DND-41 (cell line): ENCODE measurements at regions not wholly inside any gene's neighbourhood (a gene's known extent, or its start where the extent isn't known, plus 50 kb on each side); places are given as distances from the start of the nearest gene placed in this dataset.

Experiments used
- ATAC-seq: fragments of 200-7000 bp; cut with Tn5 transposase; 3 replicates; pipeline ENCODE4 v1.9.1; 2021; ENCODE audit warnings: low read depth; ENCODE audit not compliant: insufficient read depth
- DNase-seq: peaks from one replicate; pipeline ENCODE4 v3.0.0-alpha.2; 2020
- H2AFZ ChIP-seq: 2 replicates; pipeline ENCODE4 v1.6.0; 2012; ENCODE audit warnings: low read depth, low read length
- H3K27ac ChIP-seq: 2 replicates; pipeline ENCODE4 v1.5.1; 2012; ENCODE audit warnings: low read length, inconsistent platforms
- H3K27me3 ChIP-seq: fragments of 200-600 bp; sonication (generic); 2 replicates; pipeline ENCODE4 v1.6.0; 2012; ENCODE audit warnings: low read length, mild to moderate bottlenecking, inconsistent platforms; ENCODE audit not compliant: insufficient read depth, poor library complexity
- H3K36me3 ChIP-seq: 2 replicates; pipeline ENCODE4 v1.5.1; 2012; ENCODE audit warnings: low read length, inconsistent platforms; ENCODE audit not compliant: insufficient read depth
- H3K4me1 ChIP-seq: 2 replicates; pipeline ENCODE4 v1.5.1; 2012; ENCODE audit warnings: mild to moderate bottlenecking, low read length; ENCODE audit not compliant: insufficient read depth
- H3K4me2 ChIP-seq: 2 replicates; pipeline ENCODE4 v1.6.0; 2012; ENCODE audit warnings: mild to moderate bottlenecking, moderate library complexity, low read length, inconsistent platforms; ENCODE audit not compliant: insufficient read depth
- H3K4me3 ChIP-seq, 2 experiments: fragments of 200-600 bp in 1 of 2; shearing (Covaris generic) in 1 of 2; 2 replicates each; pipeline ENCODE4 v1.5.1; 2012 to 2016; ENCODE audit warnings: inconsistent platforms in 2 of 2, low read length in 2 of 2, mild to moderate bottlenecking in 2 of 2, low read depth in 1 of 2, moderate library complexity in 1 of 2
- H3K79me2 ChIP-seq: 2 replicates; pipeline ENCODE4 v1.6.0; 2012; ENCODE audit warnings: low read length, inconsistent platforms; ENCODE audit not compliant: insufficient read depth
- H3K9ac ChIP-seq: 2 replicates; pipeline ENCODE4 v1.6.0; 2012; ENCODE audit warnings: low read depth, mild to moderate bottlenecking, inconsistent platforms, low read length, moderate library complexity
- H3K9me3 ChIP-seq: 2 replicates; pipeline ENCODE4 v1.5.1; 2012; ENCODE audit warnings: low read length, moderate library complexity, mild to moderate bottlenecking, inconsistent platforms; ENCODE audit not compliant: insufficient read depth, severe bottlenecking
- H4K20me1 ChIP-seq: 2 replicates; pipeline ENCODE4 v1.6.0; 2012; ENCODE audit warnings: low read length; ENCODE audit not compliant: insufficient read depth
- EZH2 ChIP-seq: IDR thresholded peaks from 3 replicates; pipeline ENCODE4 v1.6.1; 2012; ENCODE audit warnings: borderline replicate concordance, low read depth, mild to moderate bottlenecking, moderate library complexity, low read length, inconsistent platforms; ENCODE audit not compliant: severe bottlenecking
- TF ChIP-seq, protein P1 (sequence below): IDR thresholded peaks from 2 replicates; pipeline ENCODE4 v1.5.1; 2012; ENCODE audit warnings: borderline replicate concordance, low read length, moderate library complexity, mild to moderate bottlenecking; ENCODE audit not compliant: poor library complexity, severe bottlenecking; ENCODE audit errors: extremely low read depth

DNA sequence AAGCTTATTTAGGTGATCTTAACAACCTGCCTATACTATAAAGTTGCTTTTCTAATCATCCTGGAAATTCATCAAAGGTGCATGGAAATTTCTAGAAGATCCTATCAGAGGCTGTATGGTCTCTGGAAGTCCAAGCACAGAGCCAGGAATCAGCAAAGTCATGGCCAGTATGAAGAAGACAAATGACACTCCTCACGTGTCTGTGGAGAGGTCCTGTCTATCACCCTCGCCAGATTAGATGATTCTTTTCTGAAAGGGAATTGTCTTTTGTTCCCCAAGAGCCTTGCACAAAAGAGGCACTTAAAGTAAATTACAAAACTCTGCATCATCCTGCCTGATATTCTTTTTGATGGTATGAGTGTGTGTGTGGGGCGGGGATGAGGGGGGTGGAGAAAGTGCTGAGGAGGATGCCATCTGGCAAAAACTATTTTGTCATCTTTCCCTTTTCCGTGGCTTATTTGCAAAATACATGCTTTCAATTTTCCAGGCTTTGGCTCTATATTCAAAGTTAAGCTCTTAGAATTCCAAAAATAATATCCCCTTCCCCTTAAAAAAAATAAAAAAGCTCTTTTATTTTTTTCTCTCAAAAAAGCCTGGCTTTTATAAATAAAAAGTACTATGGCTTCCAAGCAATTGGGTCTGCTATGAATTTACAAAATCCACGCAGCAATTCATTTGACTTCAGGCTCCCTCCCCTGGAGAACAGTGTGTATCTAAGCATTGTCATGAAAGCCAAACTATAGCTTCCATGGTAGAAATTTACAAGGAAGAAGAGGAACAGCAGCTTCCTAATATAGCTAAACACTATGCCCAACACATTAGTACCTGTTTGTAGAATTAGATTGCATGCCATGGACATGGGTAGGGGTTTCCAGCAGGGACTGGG lies 185.2 kb upstream of the ARG1 start:
- Histone ChIP-seq H3K9me3 (no peaks in the 10 kb centered on the region), H3K27me3 (no peaks in the 10 kb centered on the region), H3K36me3 (no peaks in the 10 kb centered on the region), H3K4me1 (no peaks in the 10 kb centered on the region), H3K27ac (no peak overlapping the region), H2AFZ (no peak overlapping the region), H3K4me2 (no peak overlapping the region), H4K20me1 (no peaks in the 10 kb centered on the region), H3K79me2 (no peaks in the 10 kb centered on the region), H3K9ac (no peak overlapping the region), H3K4me3 (no peak overlapping the region)
- ATAC-seq (no peak), DNase-seq (no peak)
- TF ChIP-seq, protein P1, sequence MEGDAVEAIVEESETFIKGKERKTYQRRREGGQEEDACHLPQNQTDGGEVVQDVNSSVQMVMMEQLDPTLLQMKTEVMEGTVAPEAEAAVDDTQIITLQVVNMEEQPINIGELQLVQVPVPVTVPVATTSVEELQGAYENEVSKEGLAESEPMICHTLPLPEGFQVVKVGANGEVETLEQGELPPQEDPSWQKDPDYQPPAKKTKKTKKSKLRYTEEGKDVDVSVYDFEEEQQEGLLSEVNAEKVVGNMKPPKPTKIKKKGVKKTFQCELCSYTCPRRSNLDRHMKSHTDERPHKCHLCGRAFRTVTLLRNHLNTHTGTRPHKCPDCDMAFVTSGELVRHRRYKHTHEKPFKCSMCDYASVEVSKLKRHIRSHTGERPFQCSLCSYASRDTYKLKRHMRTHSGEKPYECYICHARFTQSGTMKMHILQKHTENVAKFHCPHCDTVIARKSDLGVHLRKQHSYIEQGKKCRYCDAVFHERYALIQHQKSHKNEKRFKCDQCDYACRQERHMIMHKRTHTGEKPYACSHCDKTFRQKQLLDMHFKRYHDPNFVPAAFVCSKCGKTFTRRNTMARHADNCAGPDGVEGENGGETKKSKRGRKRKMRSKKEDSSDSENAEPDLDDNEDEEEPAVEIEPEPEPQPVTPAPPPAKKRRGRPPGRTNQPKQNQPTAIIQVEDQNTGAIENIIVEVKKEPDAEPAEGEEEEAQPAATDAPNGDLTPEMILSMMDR: no peak
- TF ChIP-seq EZH2: no peak

DNA sequence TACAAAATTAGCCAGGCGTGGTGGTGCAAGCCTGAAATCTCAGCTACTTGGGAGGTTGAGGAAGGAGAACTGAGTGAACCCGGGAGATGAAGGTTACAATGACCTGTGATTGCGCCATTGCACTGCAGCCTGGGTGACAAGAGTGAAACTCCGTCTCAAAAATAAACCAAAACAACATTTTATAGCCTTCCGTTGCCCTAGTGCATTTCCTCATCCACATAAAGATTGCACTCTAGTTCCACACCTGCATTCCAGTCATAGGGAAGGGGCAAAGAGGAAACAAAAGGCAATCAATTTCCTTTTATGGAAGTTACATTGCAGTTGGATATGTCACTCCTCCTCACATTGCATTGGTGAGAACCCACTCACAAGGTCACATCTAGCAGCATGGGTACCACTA lies 182.7 kb upstream of the ARG1 start:
- Histone ChIP-seq H2AFZ (no peak overlapping the region), H3K4me2 (no peak overlapping the region), H3K79me2 (no peaks in the 10 kb centered on the region), H3K9me3 (no peaks in the 10 kb centered on the region), H4K20me1 (no peaks in the 10 kb centered on the region), H3K27me3 (no peaks in the 10 kb centered on the region), H3K9ac (no peak overlapping the region), H3K36me3 (no peaks in the 10 kb centered on the region), H3K4me1 (no peaks in the 10 kb centered on the region), H3K4me3 (no peak overlapping the region), H3K27ac (no peak overlapping the region)
- ATAC-seq (no peak), DNase-seq (no peak)
- no peak for TF ChIP-seq EZH2
- TF ChIP-seq, protein P1: no peak

DNA sequence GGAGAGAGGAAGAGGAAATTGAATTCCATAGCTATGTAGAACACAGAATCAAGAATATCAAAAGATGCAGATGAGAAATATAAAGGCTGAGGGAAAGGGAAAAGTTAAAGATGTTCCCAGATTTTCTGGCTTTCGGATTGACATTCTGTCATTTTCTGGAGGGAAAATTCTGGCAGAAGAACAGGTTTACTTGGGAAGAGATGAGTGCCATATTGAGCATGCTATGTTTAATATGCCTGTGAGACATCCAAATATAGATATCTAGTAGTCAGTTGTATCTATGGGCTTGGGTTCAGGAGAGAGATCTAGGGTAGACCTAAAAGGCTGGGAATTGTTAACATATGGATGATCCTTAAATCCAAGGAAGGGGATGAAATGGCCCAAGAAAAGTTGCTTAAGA lies 181.9 kb upstream of the ARG1 start:
- H3K4me2 ChIP-seq: no peak overlapping the region
- no peak overlapping the region for H2AFZ ChIP-seq
- no peak for TF ChIP-seq EZH2
- TF ChIP-seq, protein P1: no peak
- H3K27me3 ChIP-seq: no peaks in the 10 kb centered on the region
- H3K4me3 ChIP-seq: no peak overlapping the region
- no peaks in the 10 kb centered on the region for H3K9me3 ChIP-seq
- no peaks in the 10 kb centered on the region for H3K4me1 ChIP-seq
- H3K27ac ChIP-seq: no peak overlapping the region
- no peak for ATAC-seq
- H4K20me1 ChIP-seq: no peaks in the 10 kb centered on the region
- H3K79me2 ChIP-seq: no peaks in the 10 kb centered on the region
- no peak overlapping the region for H3K9ac ChIP-seq
- no peaks in the 10 kb centered on the region for H3K36me3 ChIP-seq
- no peak for DNase-seq
